Nephron progenitor cell (in vitro differentiated cells): ENCODE measurements at regions not wholly inside any gene's neighbourhood (a gene's known extent, or its start where the extent isn't known, plus 50 kb on each side); places are given as distances from the start of the nearest gene placed in this dataset.

Experiments
- DNase-seq: peaks from one replicate; pipeline ENCODE4 v3.0.0; 2021
- H3K27ac Mint-ChIP-seq: 2 replicates; pipeline ENCODE4 v1.8.0; 2021; ENCODE audit warnings: mild to moderate bottlenecking, moderate library complexity, mixed read lengths
- H3K27me3 Mint-ChIP-seq: 2 replicates; pipeline ENCODE4 v1.8.0; 2021; ENCODE audit warnings: mild to moderate bottlenecking, low read depth, mixed read lengths; ENCODE audit not compliant: poor library complexity
- H3K36me3 Mint-ChIP-seq: 2 replicates; pipeline ENCODE4 v1.8.0; 2021; ENCODE audit warnings: low read depth, mixed read lengths
- H3K4me1 Mint-ChIP-seq: 2 replicates; pipeline ENCODE4 v1.8.0; 2021; ENCODE audit warnings: mixed read lengths
- H3K4me3 Mint-ChIP-seq: 2 replicates; pipeline ENCODE4 v1.8.0; 2021; ENCODE audit warnings: mild to moderate bottlenecking, moderate library complexity, mixed read lengths
- H3K9me3 Mint-ChIP-seq: 2 replicates; pipeline ENCODE4 v1.8.0; 2021; ENCODE audit warnings: mild to moderate bottlenecking, moderate library complexity, mixed read lengths
- CTCF ChIP-seq: fragments of 200-600 bp; sonication (generic); IDR thresholded peaks from 2 replicates; pipeline ENCODE4 v1.5.0; 2021; ENCODE audit warnings: antibody characterized with exemption

- Mint-ChIP-seq H3K9me3 (peaks cover 21% of the 10 kb centered on the region), H3K4me1 (no peaks in the 10 kb centered on the region), H3K27me3 (no peaks in the 10 kb centered on the region), H3K27ac (no peak overlapping the region), H3K4me3 (no peak overlapping the region), H3K36me3 (no peaks in the 10 kb centered on the region)
- no peak for DNase-seq
- TF ChIP-seq CTCF: no peak
These were observed 275.9 kb upstream of the GCFC2 start for GRCh38 chr2:75986617-75987016.

GRCh38 chr2:75982719-75983118 is 272.0 kb upstream of the GCFC2 start:
- Mint-ChIP-seq H3K4me3 (no peak overlapping the region), H3K36me3 (no peaks in the 10 kb centered on the region)

GRCh38 chr2:75964646-75965045 is 253.9 kb upstream of the GCFC2 start:
- DNase-seq: no peak
- Mint-ChIP-seq H3K27ac (no peak overlapping the region), H3K27me3 (no peaks in the 10 kb centered on the region), H3K4me3 (no peak overlapping the region), H3K36me3 (no peaks in the 10 kb centered on the region), H3K9me3 (no peaks in the 10 kb centered on the region), H3K4me1 (no peaks in the 10 kb centered on the region)
- TF ChIP-seq CTCF: no peak

More at GRCh38 chr2:75982719-75983118, 272.0 kb upstream of the GCFC2 start:
- no peak for TF ChIP-seq CTCF
- no peaks in the 10 kb centered on the region for H3K9me3 Mint-ChIP-seq
- H3K27ac Mint-ChIP-seq: no peak overlapping the region
- H3K4me1 Mint-ChIP-seq: no peaks in the 10 kb centered on the region
- no peak for DNase-seq
- H3K27me3 Mint-ChIP-seq: no peaks in the 10 kb centered on the region

- Mint-ChIP-seq H3K4me3 (no peak overlapping the region), H3K27ac (no peak overlapping the region), H3K27me3 (no peaks in the 10 kb centered on the region), H3K9me3 (no peaks in the 10 kb centered on the region), H3K36me3 (no peaks in the 10 kb centered on the region), H3K4me1 (peaks cover 8% of the 10 kb centered on the region)
- no peak for DNase-seq
- TF ChIP-seq CTCF: no peak
These were observed 249.8 kb upstream of the GCFC2 start for GRCh38 chr2:75960472-75961009.

GRCh38 chr2:75959724-75960471 is 249.2 kb upstream of the GCFC2 start:
- Mint-ChIP-seq H3K4me3 (no peak overlapping the region), H3K36me3 (no peaks in the 10 kb centered on the region), H3K4me1 (peaks cover 8% of the 10 kb centered on the region), H3K27me3 (no peaks in the 10 kb centered on the region), H3K27ac (no peak overlapping the region), H3K9me3 (no peaks in the 10 kb centered on the region)
- DNase-seq: no peak
- TF ChIP-seq CTCF: no peak

GRCh38 chr2:75954761-75955160 is 244.0 kb upstream of the GCFC2 start:
- DNase-seq: no peak
- Mint-ChIP-seq H3K27me3 (no peaks in the 10 kb centered on the region), H3K4me3 (no peak overlapping the region), H3K36me3 (no peaks in the 10 kb centered on the region), H3K9me3 (no peaks in the 10 kb centered on the region), H3K27ac (no peak overlapping the region), H3K4me1 (peaks cover 8% of the 10 kb centered on the region)
- no peak for TF ChIP-seq CTCF
